AG09309 (cell line): ENCODE measurements at regions not wholly inside any gene's neighbourhood (a gene's known extent, or its start where the extent isn't known, plus 50 kb on each side); places are given as distances from the start of the nearest gene placed in this dataset.

Experiments
- DNase-seq: peaks from one replicate; pipeline ENCODE4 v3.0.0-alpha.2; 2010; ENCODE audit warnings: low read depth
- H3K4me3 ChIP-seq: 2 replicates; pipeline ENCODE4 v1.5.1; 2011; ENCODE audit warnings: mild to moderate bottlenecking, low read depth, low read length, moderate library complexity; ENCODE audit not compliant: control insufficient read depth
- CTCF ChIP-seq: IDR thresholded peaks from 2 replicates; pipeline ENCODE4 v1.5.1; 2011; ENCODE audit warnings: mild to moderate bottlenecking, low read depth, low read length, inconsistent platforms; ENCODE audit not compliant: insufficient read depth, control insufficient read depth; ENCODE audit errors: missing control alignments

GRCh38 chr12:90292183-90292582, 583.5 kb upstream of the ATP2B1 start:
- no peak for TF ChIP-seq CTCF
- H3K4me3 ChIP-seq, result no peak overlapping the region
- no peak for DNase-seq

- DNase-seq, result no peak
- no peak overlapping the region for H3K4me3 ChIP-seq
- no peak for TF ChIP-seq CTCF
Measured at GRCh38 chr12:90290980-90291975, 582.6 kb upstream of the ATP2B1 start.

GRCh38 chr12:90287585-90287984, 578.9 kb upstream of the ATP2B1 start:
- no peak overlapping the region for H3K4me3 ChIP-seq
- TF ChIP-seq CTCF, result no peak
- DNase-seq, result no peak

GRCh38 chr12:90281154-90281868, 572.7 kb upstream of the ATP2B1 start:
- no peak for DNase-seq
- no peak for TF ChIP-seq CTCF
- no peak overlapping the region for H3K4me3 ChIP-seq

GRCh38 chr12:90280564-90281058, 572.0 kb upstream of the ATP2B1 start:
- no peak for TF ChIP-seq CTCF
- H3K4me3 ChIP-seq, result no peak overlapping the region
- no peak for DNase-seq

GRCh38 chr12:90280033-90280432, 571.4 kb upstream of the ATP2B1 start:
- TF ChIP-seq CTCF, result no peak
- H3K4me3 ChIP-seq, result no peak overlapping the region
- no peak for DNase-seq
